SU-DHL-6 (cell line): ENCODE measurements at regions not wholly inside any gene's neighbourhood (a gene's known extent, or its start where the extent isn't known, plus 50 kb on each side); places are given as distances from the start of the nearest gene placed in this dataset.
"Not testable (repeated sequence)": the region's sequence is repeated elsewhere in the genome, so short reads cannot be mapped to it uniquely, and the experiment has no call there.

Experiments
- H2AFZ ChIP-seq: fragments of 200-600 bp; sonication (generic); 2 replicates; pipeline ENCODE4 v1.6.1; 2014; ENCODE audit warnings: low read depth, mild to moderate bottlenecking, moderate library complexity, mixed read lengths, antibody characterized with exemption, low read length; ENCODE audit not compliant: severe bottlenecking
- H3F3A ChIP-seq: fragments of 200-600 bp; shearing (Covaris generic); 2 replicates; pipeline ENCODE4 v1.6.0; 2016; ENCODE audit warnings: antibody characterized with exemption, mild to moderate bottlenecking; ENCODE audit not compliant: insufficient read depth
- H3K27ac ChIP-seq: fragments of 200-600 bp; sonication (generic); 2 replicates; pipeline ENCODE4 v1.5.1; 2016; ENCODE audit warnings: low read depth, mild to moderate bottlenecking, low read length, moderate library complexity, mixed read lengths
- H3K27me3 ChIP-seq: fragments of 200-600 bp; sonication (generic), shearing (Covaris generic); 2 replicates; pipeline ENCODE4 v1.6.0; 2014; ENCODE audit warnings: mild to moderate bottlenecking, low read length
- H3K36me3 ChIP-seq: fragments of 200-600 bp; sonication (generic); 2 replicates; pipeline ENCODE4 v1.6.1; 2014; ENCODE audit warnings: mild to moderate bottlenecking, low read length, mixed read lengths
- H3K4me2 ChIP-seq: fragments of 300-600, 200-600 bp; shearing (Covaris generic), sonication (generic); 2 replicates; pipeline ENCODE4 v1.6.0; 2014; ENCODE audit warnings: low read length, low read depth, mild to moderate bottlenecking; ENCODE audit not compliant: poor library complexity, severe bottlenecking
- H3K4me3 ChIP-seq: fragments of 200-600 bp; sonication (generic); 2 replicates; pipeline ENCODE4 v1.5.1; 2014; ENCODE audit warnings: antibody characterized with exemption, low read length, mild to moderate bottlenecking, mixed read lengths; ENCODE audit not compliant: insufficient read depth, poor library complexity, severe bottlenecking
- H3K79me2 ChIP-seq: fragments of 200-600 bp; sonication (generic); 2 replicates; pipeline ENCODE4 v1.6.1; 2014; ENCODE audit warnings: mild to moderate bottlenecking, low read length, moderate library complexity; ENCODE audit not compliant: insufficient read depth
- H3K9ac ChIP-seq: fragments of 200-600 bp; sonication (generic); 2 replicates; pipeline ENCODE4 v1.7.0; 2014; ENCODE audit warnings: mild to moderate bottlenecking, low read length
- H3K9me2 ChIP-seq: fragments of 200-600 bp; sonication (generic); replicated peaks from 2 replicates; pipeline ENCODE4 v1.6.1; 2014; ENCODE audit warnings: low read length; ENCODE audit not compliant: insufficient read depth
- H3K9me3 ChIP-seq: fragments of 200-600 bp; sonication (generic); 2 replicates; pipeline ENCODE4 v1.6.1; 2014; ENCODE audit warnings: low read length, mixed read lengths; ENCODE audit not compliant: insufficient read depth
- H4K20me1 ChIP-seq: fragments of 200-600 bp; sonication (generic); 2 replicates; pipeline ENCODE4 v1.6.1; 2014; ENCODE audit warnings: low read depth, mild to moderate bottlenecking, antibody characterized with exemption, low read length, moderate library complexity, mixed read lengths
- EZH2phosphoT487 ChIP-seq: fragments of 200-600 bp; sonication (generic), shearing (Covaris generic); conservative IDR thresholded peaks from 2 replicates; pipeline ENCODE4 v1.6.1; 2018; ENCODE audit warnings: mild to moderate bottlenecking, antibody characterized with exemption, low read length, moderate library complexity, mixed read lengths
- TF ChIP-seq, protein P1 (sequence below): fragments of 200-600 bp; sonication (generic); IDR thresholded peaks from one replicate; pipeline ENCODE4 v1.5.1; 2017; ENCODE audit warnings: antibody characterized with exemption, mild to moderate bottlenecking, low read length, moderate library complexity; ENCODE audit not compliant: insufficient read depth, poor library complexity, severe bottlenecking

DNA sequence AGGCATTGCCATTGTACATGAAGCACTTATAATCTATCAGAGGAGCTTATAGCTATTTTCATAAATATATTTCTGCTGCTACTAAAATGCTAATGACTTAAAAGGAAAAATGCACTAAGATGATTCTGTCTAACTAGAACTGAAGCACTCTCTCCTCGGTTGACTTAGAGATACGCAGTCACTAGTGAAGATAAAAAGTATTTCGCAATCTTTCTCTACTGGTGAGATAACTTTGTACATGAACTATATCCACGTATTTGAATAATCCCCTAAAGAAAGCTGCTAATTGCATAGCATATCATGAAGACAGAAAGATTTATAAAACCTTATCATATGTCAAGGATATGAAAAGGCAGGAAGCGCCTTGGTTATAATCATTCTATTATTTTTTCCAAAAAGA, 658.1 kb upstream of the PRMT6 start:
- Histone ChIP-seq H3K27ac (no peak overlapping the region), H3K36me3 (no peaks in the 10 kb centered on the region), H3K9me3 (no peaks in the 10 kb centered on the region), H3K9ac (no peak overlapping the region), H3K79me2 (no peaks in the 10 kb centered on the region), H3F3A (no peaks in the 10 kb centered on the region), H3K4me3 (no peak overlapping the region), H3K27me3 (no peaks in the 10 kb centered on the region), H4K20me1 (no peaks in the 10 kb centered on the region), H2AFZ (no peak overlapping the region), H3K9me2 (no peaks in the 10 kb centered on the region), H3K4me2 (no peak overlapping the region)
- no peak for TF ChIP-seq EZH2phosphoT487
- TF ChIP-seq, protein P1, sequence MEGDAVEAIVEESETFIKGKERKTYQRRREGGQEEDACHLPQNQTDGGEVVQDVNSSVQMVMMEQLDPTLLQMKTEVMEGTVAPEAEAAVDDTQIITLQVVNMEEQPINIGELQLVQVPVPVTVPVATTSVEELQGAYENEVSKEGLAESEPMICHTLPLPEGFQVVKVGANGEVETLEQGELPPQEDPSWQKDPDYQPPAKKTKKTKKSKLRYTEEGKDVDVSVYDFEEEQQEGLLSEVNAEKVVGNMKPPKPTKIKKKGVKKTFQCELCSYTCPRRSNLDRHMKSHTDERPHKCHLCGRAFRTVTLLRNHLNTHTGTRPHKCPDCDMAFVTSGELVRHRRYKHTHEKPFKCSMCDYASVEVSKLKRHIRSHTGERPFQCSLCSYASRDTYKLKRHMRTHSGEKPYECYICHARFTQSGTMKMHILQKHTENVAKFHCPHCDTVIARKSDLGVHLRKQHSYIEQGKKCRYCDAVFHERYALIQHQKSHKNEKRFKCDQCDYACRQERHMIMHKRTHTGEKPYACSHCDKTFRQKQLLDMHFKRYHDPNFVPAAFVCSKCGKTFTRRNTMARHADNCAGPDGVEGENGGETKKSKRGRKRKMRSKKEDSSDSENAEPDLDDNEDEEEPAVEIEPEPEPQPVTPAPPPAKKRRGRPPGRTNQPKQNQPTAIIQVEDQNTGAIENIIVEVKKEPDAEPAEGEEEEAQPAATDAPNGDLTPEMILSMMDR = no peak

DNA sequence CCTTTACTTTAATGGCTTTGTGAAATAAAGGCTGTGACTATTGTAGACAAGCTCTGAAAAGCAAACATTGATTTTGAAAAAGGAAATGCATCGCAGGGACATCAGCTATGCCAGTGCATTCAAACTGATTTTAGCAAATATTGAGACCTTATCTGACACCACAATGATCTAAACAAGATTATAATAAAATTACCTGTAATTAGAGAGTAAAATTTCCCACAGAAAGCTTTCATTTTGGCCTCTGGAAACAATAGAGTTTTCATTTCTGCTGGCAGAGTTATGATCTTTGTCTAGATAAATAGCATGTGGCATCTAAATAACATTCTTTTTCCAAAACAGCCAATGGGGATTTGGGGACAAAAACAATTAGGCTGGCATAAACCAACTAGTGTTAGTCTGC, 650.4 kb upstream of the PRMT6 start:
- peak overlapping the region; percentile 70 for H2AFZ ChIP-seq
- no peak overlapping the region for H3K27ac ChIP-seq
- H3K36me3 ChIP-seq = no peaks in the 10 kb centered on the region
- H3K9me3 ChIP-seq = no peaks in the 10 kb centered on the region
- H3F3A ChIP-seq = no peaks in the 10 kb centered on the region
- no peak overlapping the region for H3K9ac ChIP-seq
- H4K20me1 ChIP-seq = no peaks in the 10 kb centered on the region
- no peak overlapping the region for H3K4me2 ChIP-seq
- no peak overlapping the region for H3K4me3 ChIP-seq
- H3K79me2 ChIP-seq = no peaks in the 10 kb centered on the region
- no peaks in the 10 kb centered on the region for H3K9me2 ChIP-seq
- H3K27me3 ChIP-seq = no peaks in the 10 kb centered on the region
- no peak for TF ChIP-seq EZH2phosphoT487
- TF ChIP-seq, protein P1 = no peak

DNA sequence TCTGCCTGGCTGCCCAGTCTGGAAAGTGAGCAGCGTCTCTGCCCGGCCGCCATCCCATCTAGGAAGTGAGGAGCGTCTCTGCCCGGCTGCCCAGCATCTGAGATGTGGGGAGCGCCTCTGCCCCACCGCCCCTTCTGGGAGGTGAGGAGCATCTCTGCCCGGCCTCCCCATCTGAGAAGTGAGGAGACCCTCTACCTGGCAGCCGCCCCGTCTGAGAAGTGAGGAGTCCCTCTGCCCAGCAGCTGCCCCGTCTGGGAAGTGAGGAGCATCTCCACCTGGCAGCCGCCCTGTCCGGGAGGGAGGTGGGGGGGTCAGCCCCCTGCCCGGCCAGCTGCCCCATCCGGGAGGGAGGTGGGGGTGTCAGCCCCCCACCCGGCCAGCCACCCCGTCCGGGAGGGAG, 644.2 kb upstream of the PRMT6 start:
- not testable (repeated sequence) for H3K4me3 ChIP-seq, H3K9me2 ChIP-seq, H3K4me2 ChIP-seq, H3K9ac ChIP-seq, H3K9me3 ChIP-seq, H3K36me3 ChIP-seq, H3K27me3 ChIP-seq, H4K20me1 ChIP-seq, H3K79me2 ChIP-seq, H3K27ac ChIP-seq, H2AFZ ChIP-seq, H3F3A ChIP-seq

DNA sequence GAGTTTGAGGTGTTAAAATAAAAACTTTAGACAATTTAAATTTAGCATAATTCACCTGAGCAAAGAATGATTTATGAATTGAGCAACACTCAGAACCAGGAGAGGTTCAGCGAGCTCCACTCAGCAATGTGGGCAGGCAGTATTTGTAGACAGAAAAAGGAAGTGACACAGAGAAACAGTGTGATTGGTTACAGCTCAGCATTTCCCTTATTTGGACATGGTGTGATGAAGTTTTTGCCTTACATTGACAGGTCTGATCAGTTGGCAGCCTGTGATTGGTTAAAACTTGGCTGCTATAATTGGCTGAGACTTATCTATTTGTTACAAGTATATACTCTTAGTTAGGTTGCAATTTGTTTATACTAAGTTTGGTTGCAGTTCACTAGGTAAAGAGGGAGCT, 621.2 kb upstream of the PRMT6 start:
- TF ChIP-seq EZH2phosphoT487 = no peak
- TF ChIP-seq, protein P1 = no peak
- no peaks in the 10 kb centered on the region for H4K20me1 ChIP-seq
- H3K27me3 ChIP-seq = no peaks in the 10 kb centered on the region
- H3F3A ChIP-seq = no peaks in the 10 kb centered on the region
- H3K36me3 ChIP-seq = no peaks in the 10 kb centered on the region
- no peak overlapping the region for H3K4me3 ChIP-seq
- H3K9me3 ChIP-seq = no peaks in the 10 kb centered on the region
- H3K9me2 ChIP-seq = no peaks in the 10 kb centered on the region
- no peak overlapping the region for H3K9ac ChIP-seq
- H3K27ac ChIP-seq = no peak overlapping the region
- peak overlapping the region; percentile 19 for H2AFZ ChIP-seq
- no peaks in the 10 kb centered on the region for H3K79me2 ChIP-seq
- H3K4me2 ChIP-seq = no peak overlapping the region
